Stimulated activated CD4-positive, alpha-beta T cell treated with anti-CD3 and anti-CD28 coated beads, TNF-alpha, amount 100 ng/mL, for 48 hours (primary cell): ENCODE measurements at regions not wholly inside any gene's neighbourhood (a gene's known extent, or its start where the extent isn't known, plus 50 kb on each side); places are given as distances from the start of the nearest gene placed in this dataset.
"Not testable (repeated sequence)": the region's sequence is repeated elsewhere in the genome, so short reads cannot be mapped to it uniquely, and the experiment has no call there.

Source experiments
- DNase-seq, 3 donors: peaks; one replicate each; pipeline ENCODE4 v3.0.0-alpha.2; 2020; ENCODE audit warnings: low read depth in 3 of 3

DNA sequence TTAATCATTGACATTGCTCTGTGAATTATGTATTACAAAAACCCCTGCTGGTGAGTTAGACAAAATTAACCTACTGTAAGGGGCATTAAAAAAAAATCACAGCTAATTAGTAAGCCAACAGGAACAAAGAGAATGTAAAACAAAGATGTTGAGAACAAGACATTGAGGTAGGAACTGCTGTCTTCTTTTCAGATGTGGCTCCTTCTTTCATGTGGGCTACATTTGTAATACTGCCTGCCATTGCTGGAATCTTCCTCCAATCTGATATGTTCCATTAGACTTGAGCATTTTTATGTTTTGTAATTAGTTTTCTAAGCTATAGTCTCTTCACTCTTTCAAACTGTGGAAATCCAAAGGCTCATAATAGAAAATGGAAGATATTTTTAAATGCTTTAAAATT lies 353.0 kb downstream of the ADGRL2 start:
- DNase-seq = no peak

- no peak for DNase-seq
Observed at GRCh38 chr1:82153272-82153629, 352.5 kb downstream of the ADGRL2 start.

- no peak for DNase-seq
Observed at GRCh38 chr1:82152356-82153271, 351.9 kb downstream of the ADGRL2 start.

DNA sequence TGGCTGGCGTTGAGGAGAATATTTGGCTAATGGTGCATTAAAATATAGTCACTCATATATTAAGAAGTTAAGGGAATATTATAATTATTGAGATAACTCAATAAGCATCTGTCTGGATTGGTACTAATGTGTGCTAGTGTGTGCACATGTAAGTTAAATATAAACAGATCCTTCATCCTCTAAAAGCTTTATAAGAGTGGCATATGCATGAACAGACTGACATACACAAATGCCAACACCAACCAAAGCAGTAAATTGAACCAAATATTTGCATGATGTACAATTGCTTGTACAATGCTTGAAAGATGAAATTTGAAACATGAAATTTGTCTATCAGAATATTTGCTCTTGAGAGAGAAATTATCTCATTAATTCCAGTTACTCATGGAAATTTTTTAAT lies 344.9 kb downstream of the ADGRL2 start:
- DNase-seq = no peak

- no peak for DNase-seq
Observed at GRCh38 chr1:82143108-82143833, 342.5 kb downstream of the ADGRL2 start.

DNA sequence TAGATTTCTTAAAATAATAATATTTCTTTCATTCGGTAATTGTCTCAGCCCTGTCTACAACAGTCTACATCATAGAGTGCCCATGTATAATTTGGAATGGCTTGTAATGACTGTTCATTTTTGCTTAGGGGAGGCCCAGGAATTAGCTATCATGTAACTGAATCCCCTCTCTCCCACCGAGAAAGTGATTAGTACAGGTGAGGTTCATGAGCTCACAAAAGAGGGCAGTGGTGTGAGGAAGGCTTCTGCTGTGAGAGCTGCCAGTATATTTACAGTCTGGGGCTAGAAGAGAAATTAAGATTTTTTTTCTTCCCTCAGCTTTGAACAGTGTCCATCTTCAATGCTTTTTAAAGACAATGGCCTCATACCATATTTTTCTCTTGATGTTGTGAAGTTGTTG lies 340.7 kb downstream of the ADGRL2 start:
- no peak for DNase-seq

DNA sequence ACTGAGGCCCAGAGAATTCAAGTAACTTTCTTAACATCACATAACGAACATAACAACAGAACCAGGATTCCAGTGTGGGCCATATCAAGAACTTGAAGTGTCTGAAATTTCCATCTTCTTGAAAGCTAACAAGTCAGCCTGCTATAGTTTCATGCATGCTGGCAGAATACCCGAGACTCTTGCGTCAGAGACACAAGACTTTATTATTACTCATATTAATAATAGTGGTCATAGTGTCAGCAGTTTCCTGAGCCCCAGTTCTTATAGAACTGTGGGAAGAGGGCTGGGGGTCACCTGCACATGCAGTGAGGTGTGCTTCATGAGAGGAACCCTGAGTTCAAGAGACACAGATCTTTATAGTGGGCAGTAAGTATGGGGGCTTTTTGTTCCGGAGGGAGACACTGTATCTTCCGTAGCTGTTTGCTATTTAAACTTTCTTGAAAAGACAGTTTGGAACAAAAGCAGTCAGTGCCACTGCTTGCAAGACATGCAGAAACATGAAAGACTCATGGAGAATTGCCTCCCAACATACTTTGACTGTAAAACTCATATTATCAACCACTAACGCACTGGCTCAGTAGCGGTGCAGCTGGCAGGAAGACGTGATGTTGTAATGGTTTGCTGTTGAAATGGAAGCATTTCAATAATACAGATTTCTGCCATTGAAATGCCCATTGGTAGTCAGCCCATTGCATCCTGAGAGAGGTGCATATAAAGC lies 339.2 kb downstream of the ADGRL2 start:
- no peak for DNase-seq

DNA sequence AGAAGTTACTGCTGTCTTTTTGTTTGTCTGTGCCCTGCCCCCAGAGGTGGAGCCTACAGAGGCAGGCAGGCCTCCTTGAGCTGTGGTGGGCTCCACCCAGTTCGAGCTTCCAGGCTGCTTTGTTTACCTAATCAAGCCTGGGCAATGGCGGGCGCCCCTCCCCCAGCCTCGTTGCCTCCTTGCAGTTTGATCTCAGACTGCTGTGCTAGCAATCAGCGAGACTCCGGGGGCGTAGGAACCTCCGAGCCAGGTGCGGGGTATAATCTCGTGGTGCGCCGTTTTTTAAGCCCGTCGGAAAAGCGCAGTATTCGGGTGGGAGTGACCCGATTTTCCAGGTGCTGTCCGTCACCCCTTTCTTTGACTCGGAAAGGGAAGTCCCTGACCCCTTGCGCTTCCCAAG lies 335.6 kb downstream of the ADGRL2 start:
- not testable (repeated sequence) for DNase-seq

GRCh38 chr1:82125866-82126265 lies 325.1 kb downstream of the ADGRL2 start:
- DNase-seq = no peak

GRCh38 chr1:82125119-82125518 lies 324.4 kb downstream of the ADGRL2 start:
- DNase-seq = no peak

DNA sequence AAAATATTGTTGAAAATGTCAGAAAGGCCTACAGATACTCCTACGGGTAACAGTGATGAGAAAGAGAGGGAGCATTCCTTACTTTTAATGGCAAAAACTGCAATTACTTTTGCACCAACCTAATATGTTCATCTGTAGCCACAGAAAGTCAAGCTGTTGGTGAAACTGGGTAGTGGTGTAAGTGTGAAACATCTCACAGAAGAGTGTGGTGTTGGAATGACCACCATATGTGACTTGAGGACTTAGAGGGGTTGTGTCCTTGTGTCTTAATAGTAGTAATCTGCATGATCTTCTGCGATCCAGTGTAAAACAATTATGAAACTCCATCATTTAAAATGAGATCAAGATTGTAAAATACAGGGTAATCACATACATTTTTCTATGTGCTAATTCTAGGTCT lies 320.7 kb downstream of the ADGRL2 start:
- no peak for DNase-seq

GRCh38 chr1:82116105-82116504 lies 315.4 kb downstream of the ADGRL2 start:
- DNase-seq = no peak

DNA sequence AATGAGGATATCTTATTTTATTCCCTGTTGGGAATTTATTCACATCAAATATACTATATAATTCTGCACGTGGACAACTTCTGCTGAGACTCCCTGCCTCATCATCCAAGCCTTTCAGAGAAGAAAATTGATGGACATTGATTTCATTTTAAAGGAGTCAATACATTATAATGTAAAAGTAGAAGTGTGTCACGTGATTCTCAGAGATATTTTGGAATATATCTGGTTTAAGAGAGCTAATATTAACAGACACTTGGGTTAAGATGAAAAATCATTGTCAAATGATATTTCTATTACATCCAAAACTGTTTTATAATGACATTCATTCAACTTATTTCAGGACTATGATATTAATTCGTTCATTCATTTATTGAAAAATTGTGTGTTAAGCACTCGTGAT lies 314.2 kb downstream of the ADGRL2 start:
- no peak for DNase-seq

DNA sequence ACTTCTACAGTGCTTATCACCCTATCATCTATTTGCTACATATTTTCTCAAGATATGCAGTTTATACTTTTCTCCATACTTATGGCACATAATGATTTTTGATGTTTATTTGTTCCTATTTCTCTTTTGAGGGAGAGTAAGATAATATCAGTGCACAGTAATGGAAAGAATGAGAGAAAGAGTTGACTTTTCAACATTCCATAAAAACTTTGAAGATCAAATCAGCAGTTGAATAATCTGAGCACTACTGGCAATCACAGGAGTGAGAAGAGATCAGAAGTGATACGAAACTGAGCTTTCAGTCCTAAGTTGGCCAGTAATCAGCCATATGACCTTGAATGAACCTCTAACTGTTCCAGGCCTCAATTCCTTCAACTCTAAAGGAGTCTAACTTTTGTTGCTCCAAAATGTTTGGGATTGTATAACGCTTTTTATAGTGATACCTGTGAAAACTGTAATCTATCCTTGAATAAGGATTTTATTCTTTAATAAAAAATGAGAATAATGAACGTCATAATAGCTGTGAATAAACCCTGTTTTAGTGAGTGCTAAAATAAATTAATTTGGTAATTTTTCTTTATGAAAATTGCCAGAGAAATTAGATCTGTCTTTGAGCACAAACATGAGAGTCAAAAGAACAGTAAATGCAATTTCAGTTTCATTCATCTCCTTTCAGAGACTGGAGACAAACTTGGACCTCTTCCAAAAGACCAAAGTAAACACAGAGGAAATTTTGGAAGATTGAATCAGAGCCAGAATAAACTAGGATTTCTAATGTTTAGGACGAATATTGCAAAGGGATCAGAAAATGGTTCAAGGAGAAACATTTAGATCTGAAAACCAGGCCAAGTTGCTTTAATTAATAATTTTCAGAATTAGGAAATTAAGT lies 309.9 kb downstream of the ADGRL2 start:
- DNase-seq = no peak

DNA sequence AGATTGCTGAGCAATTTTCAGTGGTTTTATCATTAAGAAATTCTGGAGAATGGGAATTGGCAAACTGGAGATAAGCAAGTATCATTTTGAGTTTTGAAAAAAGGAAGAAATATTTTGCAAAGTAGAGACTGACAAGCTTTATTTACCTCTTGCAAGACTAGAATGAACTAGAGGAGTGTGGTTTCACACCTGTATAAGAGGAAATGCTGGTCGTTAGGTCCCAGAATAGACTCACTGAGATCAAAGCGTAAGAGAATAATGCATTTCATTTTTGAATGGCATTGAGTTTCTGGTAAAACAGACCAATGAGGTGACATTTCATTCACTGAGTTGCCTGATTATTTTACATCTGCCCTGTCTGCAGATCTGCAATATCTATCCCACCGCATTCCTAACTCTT lies 308.1 kb downstream of the ADGRL2 start:
- no peak for DNase-seq

DNA sequence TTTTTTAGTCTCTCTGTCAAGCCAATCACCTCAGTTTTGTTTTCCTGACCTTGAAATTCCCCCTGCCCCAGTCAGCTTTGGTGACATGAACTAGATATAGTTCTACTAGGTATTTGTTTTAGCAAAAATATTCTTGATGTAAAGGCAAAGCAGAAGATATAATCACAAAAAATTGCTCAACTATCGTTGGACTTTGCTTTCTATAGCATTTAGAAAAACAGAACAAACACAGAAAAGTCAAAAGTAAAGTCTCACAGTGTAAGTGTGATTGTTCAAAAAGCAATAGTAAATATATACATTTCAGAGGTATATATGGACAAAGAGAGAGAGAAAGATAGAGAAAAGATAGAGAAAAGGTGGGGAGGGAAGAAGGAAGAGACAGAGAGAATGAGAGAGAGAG lies 305.9 kb downstream of the ADGRL2 start:
- DNase-seq = no peak

DNA sequence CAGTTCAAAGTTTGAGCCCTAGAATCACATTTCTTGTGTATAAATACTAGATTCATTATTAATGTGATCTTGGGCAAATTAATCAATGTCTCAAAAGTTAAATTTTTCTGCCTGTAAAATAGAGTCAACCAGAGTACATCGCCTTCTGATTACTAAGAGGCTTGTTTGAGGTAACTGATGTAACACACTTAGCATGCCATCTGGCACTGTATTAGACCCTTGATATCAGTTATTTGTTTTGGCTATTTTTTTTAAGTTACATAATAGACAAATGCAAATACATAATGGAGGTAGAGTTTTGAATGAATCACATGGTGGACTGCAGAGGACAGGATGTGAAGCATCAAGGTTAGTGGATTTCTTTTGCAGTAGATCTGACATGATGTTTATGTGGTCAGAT lies 298.4 kb downstream of the ADGRL2 start:
- DNase-seq = no peak

DNA sequence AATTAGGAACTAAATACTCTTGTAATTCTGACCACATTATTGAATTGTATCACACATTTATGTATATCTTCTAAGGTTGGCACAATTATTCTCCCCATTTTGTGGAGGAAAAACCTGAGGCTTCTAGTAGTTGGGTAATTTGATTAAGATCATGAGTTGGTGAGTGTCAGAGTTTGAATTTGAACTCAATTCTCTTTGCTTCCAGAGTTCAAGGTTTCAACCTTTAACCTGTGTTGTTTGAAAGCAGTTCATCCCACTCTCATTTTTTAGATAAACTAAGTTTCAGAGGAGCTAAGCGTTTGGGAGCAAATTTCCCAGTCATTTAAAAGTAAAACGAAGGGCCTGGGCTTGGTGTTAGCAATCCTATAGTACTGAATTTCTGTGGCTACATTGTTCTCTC lies 293.4 kb downstream of the ADGRL2 start:
- no peak for DNase-seq

- no peak for DNase-seq
Observed at GRCh38 chr1:82091729-82092128, 291.0 kb downstream of the ADGRL2 start.

GRCh38 chr1:82091265-82091664 lies 290.5 kb downstream of the ADGRL2 start:
- DNase-seq = no peak

DNA sequence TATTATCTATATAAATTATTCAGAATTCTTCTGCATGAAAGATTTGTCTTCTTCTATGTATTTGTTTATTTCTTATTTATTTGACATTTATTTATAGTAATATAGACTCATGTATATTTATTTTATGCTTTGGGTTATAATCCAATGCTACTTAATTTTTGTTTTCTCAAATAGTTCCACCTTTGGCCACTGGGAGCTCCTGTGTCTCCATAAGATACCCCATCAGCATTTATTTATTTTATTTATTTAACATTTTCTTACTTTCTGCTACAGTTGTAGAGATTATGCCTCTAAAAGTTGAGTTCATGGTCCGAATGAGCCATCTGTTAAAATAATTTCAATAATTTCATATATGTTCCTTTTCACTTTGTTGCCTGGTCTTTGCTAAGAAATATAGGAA lies 289.4 kb downstream of the ADGRL2 start:
- DNase-seq = no peak

GRCh38 chr1:82086739-82087138 lies 286.0 kb downstream of the ADGRL2 start:
- DNase-seq = no peak
